ENCODE measurements at regions not wholly inside any gene's neighbourhood (a gene's known extent, or its start where the extent isn't known, plus 50 kb on each side); places are given as distances from the start of the nearest gene placed in this dataset.

DNA sequence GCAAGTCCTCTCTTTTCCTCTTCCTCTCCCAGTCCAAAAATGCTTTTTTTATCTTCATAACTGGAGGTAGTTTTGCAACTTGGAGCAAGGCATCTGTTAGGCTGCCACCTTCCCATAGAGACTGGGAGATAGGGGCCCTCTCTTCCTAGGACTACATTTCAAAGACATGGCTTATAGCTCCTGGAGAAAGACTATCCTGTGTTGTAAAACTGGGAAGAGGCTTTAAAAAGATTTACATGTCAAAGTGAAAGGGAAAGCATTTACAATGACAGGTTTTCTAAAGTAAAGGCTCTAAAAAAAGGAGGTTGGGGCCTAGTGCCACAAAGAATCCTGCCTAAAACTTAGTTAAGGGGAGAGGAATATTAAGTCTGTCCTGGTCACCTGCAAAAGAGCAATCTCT lies 82.2 kb upstream of the SEMA3E start:
- TF ChIP-seq POLR2A (IDR thresholded peaks at IDR 0.05) = no peak
- TF ChIP-seq, protein P1, sequence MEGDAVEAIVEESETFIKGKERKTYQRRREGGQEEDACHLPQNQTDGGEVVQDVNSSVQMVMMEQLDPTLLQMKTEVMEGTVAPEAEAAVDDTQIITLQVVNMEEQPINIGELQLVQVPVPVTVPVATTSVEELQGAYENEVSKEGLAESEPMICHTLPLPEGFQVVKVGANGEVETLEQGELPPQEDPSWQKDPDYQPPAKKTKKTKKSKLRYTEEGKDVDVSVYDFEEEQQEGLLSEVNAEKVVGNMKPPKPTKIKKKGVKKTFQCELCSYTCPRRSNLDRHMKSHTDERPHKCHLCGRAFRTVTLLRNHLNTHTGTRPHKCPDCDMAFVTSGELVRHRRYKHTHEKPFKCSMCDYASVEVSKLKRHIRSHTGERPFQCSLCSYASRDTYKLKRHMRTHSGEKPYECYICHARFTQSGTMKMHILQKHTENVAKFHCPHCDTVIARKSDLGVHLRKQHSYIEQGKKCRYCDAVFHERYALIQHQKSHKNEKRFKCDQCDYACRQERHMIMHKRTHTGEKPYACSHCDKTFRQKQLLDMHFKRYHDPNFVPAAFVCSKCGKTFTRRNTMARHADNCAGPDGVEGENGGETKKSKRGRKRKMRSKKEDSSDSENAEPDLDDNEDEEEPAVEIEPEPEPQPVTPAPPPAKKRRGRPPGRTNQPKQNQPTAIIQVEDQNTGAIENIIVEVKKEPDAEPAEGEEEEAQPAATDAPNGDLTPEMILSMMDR (IDR thresholded peaks at IDR 0.05) = no peak

All from lower leg skin (tissue), 3 donors.